Urothelium cell line (cell line): ENCODE measurements at regions not wholly inside any gene's neighbourhood (a gene's known extent, or its start where the extent isn't known, plus 50 kb on each side); places are given as distances from the start of the nearest gene placed in this dataset.

Experiments
- DNase-seq: peaks from one replicate; pipeline ENCODE4 v3.0.0; 2011; ENCODE audit warnings: low spot score, mixed read lengths
- FAIRE-seq: peaks from 2 replicates; lab custom pipeline; 2011; peaks lifted over from hg19 to GRCh38; lab: Jason Lieb, UNC

GRCh38 chr2:234287650-234288049 lies 209.2 kb downstream of the ARL4C start:
- FAIRE-seq: no peak

GRCh38 chr2:234286956-234287355 lies 209.9 kb downstream of the ARL4C start:
- FAIRE-seq: no peak

More at GRCh38 chr2:234287650-234288049, 209.2 kb downstream of the ARL4C start:
- no peak for DNase-seq

GRCh38 chr2:234286118-234286598 lies 210.7 kb downstream of the ARL4C start:
- no peak for FAIRE-seq
- DNase-seq: peak; percentile 36

More at GRCh38 chr2:234286956-234287355, 209.9 kb downstream of the ARL4C start:
- DNase-seq: no peak

GRCh38 chr2:234285541-234285940 lies 211.3 kb downstream of the ARL4C start:
- FAIRE-seq (no peak), DNase-seq (no peak)

GRCh38 chr2:234279637-234280036 lies 217.2 kb downstream of the ARL4C start:
- FAIRE-seq (no peak), DNase-seq (no peak)

GRCh38 chr2:234278556-234279255 lies 218.2 kb downstream of the ARL4C start:
- FAIRE-seq: no peak
- DNase-seq: no peak

GRCh38 chr2:234275515-234275914 lies 221.4 kb downstream of the ARL4C start:
- FAIRE-seq (no peak), DNase-seq (no peak)

GRCh38 chr2:234273887-234274584 lies 222.8 kb downstream of the ARL4C start:
- FAIRE-seq: no peak

GRCh38 chr2:234272069-234272850 lies 221.8 kb downstream of the SPP2 start:
- FAIRE-seq (no peak), DNase-seq (no peak)

More at GRCh38 chr2:234273887-234274584, 222.8 kb downstream of the ARL4C start:
- no peak for DNase-seq

- FAIRE-seq (no peak), DNase-seq (no peak)
Measured at GRCh38 chr2:234271338-234271737, 220.8 kb downstream of the SPP2 start.

- FAIRE-seq: no peak
Measured at GRCh38 chr2:234269769-234270204, 219.3 kb downstream of the SPP2 start.

GRCh38 chr2:234267534-234267933 lies 217.0 kb downstream of the SPP2 start:
- DNase-seq (no peak), FAIRE-seq (no peak)

More at GRCh38 chr2:234269769-234270204, 219.3 kb downstream of the SPP2 start:
- DNase-seq: no peak

- DNase-seq (no peak), FAIRE-seq (no peak)
Measured at GRCh38 chr2:234266952-234267351, 216.4 kb downstream of the SPP2 start.

- FAIRE-seq (no peak), DNase-seq (no peak)
Measured at GRCh38 chr2:234265206-234265605, 214.7 kb downstream of the SPP2 start.

GRCh38 chr2:234261736-234262135 lies 211.2 kb downstream of the SPP2 start:
- FAIRE-seq (no peak), DNase-seq (no peak)

GRCh38 chr2:234259440-234259839 lies 208.9 kb downstream of the SPP2 start:
- DNase-seq: no peak
- no peak for FAIRE-seq

- DNase-seq: peak; percentile 35
- no peak for FAIRE-seq
Measured at GRCh38 chr2:234258562-234259141, 208.2 kb downstream of the SPP2 start.

- peak; percentile 63 for FAIRE-seq
- peak; percentile 93 for DNase-seq
Measured at GRCh38 chr2:234257859-234258561, 207.5 kb downstream of the SPP2 start.

- FAIRE-seq (no peak), DNase-seq (no peak)
Measured at GRCh38 chr2:234256516-234256915, 206.0 kb downstream of the SPP2 start.
